ENCODE measurements at regions not wholly inside any gene's neighbourhood (a gene's known extent, or its start where the extent isn't known, plus 50 kb on each side); places are given as distances from the start of the nearest gene placed in this dataset.

GRCh38 chr1:63173161-63173560, 149.2 kb upstream of the FOXD3 start:
- ATAC-seq, result no peak
- DNase-seq (ENCODE audit: low spot score), result no peak
- Mint-ChIP-seq H3K4me3 (no peak overlapping the region), H3K27me3 (ENCODE audit: insufficient read depth, low read depth, poor library complexity) (peaks cover 1% of the 10 kb centered on the region), H3K36me3 (ENCODE audit: low read depth) (0 out of 3 replicates have a peak, but pooled peaks cover 3% of the 10 kb centered on the region), H3K27ac (no peak overlapping the region), H3K4me1 (peaks cover 9% of the 10 kb centered on the region), H3K9me3 (peaks cover 6% of the 10 kb centered on the region; the same call in 2 of the 3 replicates)
- TF ChIP-seq CTCF (conservative IDR thresholded peaks at IDR 0.05; ENCODE audit: low read depth in 2 of 2) (no peak), STAT1 (IDR thresholded peaks at IDR 0.05; ENCODE audit: unreplicated experiment) (no peak), POLR2AphosphoS5 (IDR thresholded peaks at IDR 0.05; ENCODE audit: low read depth) (no peak), NANOG (IDR thresholded peaks at IDR 0.05; ENCODE audit: borderline replicate concordance) (no peak), CREB1 (CRISPR knock-in tag; IDR thresholded peaks at IDR 0.05; ENCODE audit: low read depth) (no peak), ZNF114 (CRISPR knock-in tag; IDR thresholded peaks at IDR 0.05) (no peak), EZH2phosphoT487 (IDR thresholded peaks at IDR 0.05; ENCODE audit: unreplicated experiment) (no peak), EZH2 (IDR thresholded peaks at IDR 0.05; ENCODE audit: low read depth, unreplicated experiment) (no peak), ZNF331 (CRISPR knock-in tag; IDR thresholded peaks at IDR 0.05; ENCODE audit: low read depth) (no peak), REST (IDR thresholded peaks at IDR 0.05; ENCODE audit: unreplicated experiment) (no peak), ETS1 (IDR thresholded peaks at IDR 0.05) (no peak), ZNF462 (CRISPR knock-in tag; IDR thresholded peaks at IDR 0.05) (no peak), JUNB (IDR thresholded peaks at IDR 0.05; ENCODE audit: unreplicated experiment) (no peak)
- Histone ChIP-seq H3F3A (replicated peaks; ENCODE audit: low read depth) (no peaks in the 10 kb centered on the region), H2AFZ (no peak overlapping the region), H4K20me1 (replicated peaks; ENCODE audit: insufficient read depth) (no peaks in the 10 kb centered on the region), H3K79me2 (replicated peaks; ENCODE audit: insufficient read depth) (no peaks in the 10 kb centered on the region), H3K4me2 (no peak overlapping the region), H3K4me1 (ENCODE audit: insufficient read depth) (no peaks in the 10 kb centered on the region), H3K27ac (ENCODE audit: low read depth) (no peak overlapping the region), H3K4me3 (no peak overlapping the region), H3K9me2 (ENCODE audit: insufficient read depth) (peaks cover 4% of the 10 kb centered on the region), H3K36me3 (ENCODE audit: insufficient read depth) (no peaks in the 10 kb centered on the region), H3K27me3 (ENCODE audit: insufficient read depth) (no peaks in the 10 kb centered on the region)
